ENCODE measurements at regions not wholly inside any gene's neighbourhood (a gene's known extent, or its start where the extent isn't known, plus 50 kb on each side); places are given as distances from the start of the nearest gene placed in this dataset.
"Not testable (repeated sequence)": the region's sequence is repeated elsewhere in the genome, so short reads cannot be mapped to it uniquely, and the experiment has no call there.

DNA sequence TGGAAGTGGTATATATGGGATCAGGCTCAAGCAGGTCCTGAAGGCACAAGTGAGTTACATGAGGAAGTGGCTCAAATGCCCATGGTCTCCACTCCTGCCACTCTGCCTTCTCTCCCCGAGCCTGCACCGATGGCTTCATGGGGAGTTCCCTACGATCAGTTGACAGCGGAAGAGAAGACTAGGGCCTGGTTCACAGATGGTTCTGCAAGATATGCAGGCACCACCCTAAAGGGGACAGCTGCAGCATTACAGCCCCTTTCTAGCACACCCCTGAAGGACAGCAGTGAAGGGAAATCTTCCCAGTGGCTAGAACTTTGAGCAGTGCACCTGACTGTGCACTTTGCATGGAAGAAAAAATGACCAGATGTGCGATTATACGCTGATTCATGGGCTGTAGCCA lies 95.3 kb downstream of the HOXA1 start:
- Histone ChIP-seq H3K9me3 (peaks cover 0 to 22% of the 10 kb centered on the region in 2 donors), H3K27me3 (no peaks in the 10 kb centered on the region), H3K4me1 (no peaks in the 10 kb centered on the region), H3K4me3 (no peak overlapping the region), H3K36me3 (no peaks in the 10 kb centered on the region), H3K27ac (no peak overlapping the region)
- ATAC-seq (no peak), DNase-seq (no peak)
- intact Hi-C loops (cut with DNase I), result no loop called here
- TF ChIP-seq, protein P1, sequence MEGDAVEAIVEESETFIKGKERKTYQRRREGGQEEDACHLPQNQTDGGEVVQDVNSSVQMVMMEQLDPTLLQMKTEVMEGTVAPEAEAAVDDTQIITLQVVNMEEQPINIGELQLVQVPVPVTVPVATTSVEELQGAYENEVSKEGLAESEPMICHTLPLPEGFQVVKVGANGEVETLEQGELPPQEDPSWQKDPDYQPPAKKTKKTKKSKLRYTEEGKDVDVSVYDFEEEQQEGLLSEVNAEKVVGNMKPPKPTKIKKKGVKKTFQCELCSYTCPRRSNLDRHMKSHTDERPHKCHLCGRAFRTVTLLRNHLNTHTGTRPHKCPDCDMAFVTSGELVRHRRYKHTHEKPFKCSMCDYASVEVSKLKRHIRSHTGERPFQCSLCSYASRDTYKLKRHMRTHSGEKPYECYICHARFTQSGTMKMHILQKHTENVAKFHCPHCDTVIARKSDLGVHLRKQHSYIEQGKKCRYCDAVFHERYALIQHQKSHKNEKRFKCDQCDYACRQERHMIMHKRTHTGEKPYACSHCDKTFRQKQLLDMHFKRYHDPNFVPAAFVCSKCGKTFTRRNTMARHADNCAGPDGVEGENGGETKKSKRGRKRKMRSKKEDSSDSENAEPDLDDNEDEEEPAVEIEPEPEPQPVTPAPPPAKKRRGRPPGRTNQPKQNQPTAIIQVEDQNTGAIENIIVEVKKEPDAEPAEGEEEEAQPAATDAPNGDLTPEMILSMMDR (IDR thresholded peaks at IDR 0.05), result no peak

DNA sequence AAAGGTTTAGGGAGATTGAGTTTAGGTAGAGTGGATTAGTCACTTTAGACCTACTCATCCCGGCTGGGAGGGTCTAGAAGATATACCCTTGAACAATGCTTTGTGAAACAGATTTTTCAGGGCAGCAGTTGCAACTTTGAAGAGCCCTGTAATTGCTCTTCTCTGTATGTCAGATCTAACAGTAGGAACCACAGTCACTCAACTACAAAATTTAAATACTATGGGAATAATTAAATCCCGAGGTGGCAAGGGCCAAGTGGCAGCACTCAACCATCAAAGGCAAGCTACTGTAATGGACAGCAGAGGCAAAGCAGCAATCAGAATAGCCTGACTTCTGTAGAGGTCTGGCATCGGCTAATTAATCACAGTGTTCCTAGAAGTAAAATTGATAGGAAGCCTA lies 97.5 kb downstream of the HOXA1 start:
- DNase-seq; H3K4me1 ChIP-seq; H3K27ac ChIP-seq; ATAC-seq; H3K36me3 ChIP-seq; H3K27me3 ChIP-seq; H3K4me3 ChIP-seq; intact Hi-C loops (cut with DNase I): not testable (repeated sequence)
- peaks cover 0 to 22% of the 10 kb centered on the region in 2 donors for H3K9me3 ChIP-seq

DNA sequence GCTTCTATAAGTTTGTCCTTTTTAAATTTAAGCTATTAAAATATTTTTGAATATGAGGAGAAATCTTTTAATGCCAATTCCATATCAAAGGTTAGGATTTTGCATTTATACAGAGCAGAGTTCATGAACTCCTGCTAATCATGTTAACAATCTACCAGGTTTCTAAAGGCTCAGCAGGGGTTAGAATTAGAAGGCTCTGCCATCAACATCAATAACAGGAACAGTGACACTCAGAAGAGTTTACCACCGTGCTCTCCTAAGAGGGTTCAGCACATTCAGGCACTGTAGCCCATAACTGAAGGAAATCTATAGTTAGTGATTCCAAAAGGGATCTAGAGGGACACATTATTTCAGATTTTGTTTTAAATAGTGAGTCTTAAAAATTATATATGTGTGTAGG lies 100.1 kb downstream of the HOXA1 start:
- no peaks in the 10 kb centered on the region for H3K27me3 ChIP-seq
- DNase-seq (no peak), ATAC-seq (no peak)
- no peak overlapping the region for H3K4me3 ChIP-seq
- TF ChIP-seq, protein P1 (IDR thresholded peaks at IDR 0.05), result no peak
- H3K36me3 ChIP-seq, result no peaks in the 10 kb centered on the region
- no peak overlapping the region for H3K27ac ChIP-seq
- intact Hi-C loops (cut with DNase I), result no loop called here
- no peaks in the 10 kb centered on the region for H3K4me1 ChIP-seq
- H3K9me3 ChIP-seq, result peaks cover 0 to 21% of the 10 kb centered on the region in 2 donors

- intact Hi-C loops (cut with DNase I), result no loop called here
- ATAC-seq (no peak), DNase-seq (no peak)
- Histone ChIP-seq H3K4me1 (peaks cover 0 to 5% of the 10 kb centered on the region in 2 donors), H3K27me3 (no peaks in the 10 kb centered on the region), H3K9me3 (peaks cover 0 to 16% of the 10 kb centered on the region in 2 donors), H3K4me3 (no peak overlapping the region), H3K36me3 (no peaks in the 10 kb centered on the region), H3K27ac (no peak overlapping the region)
- TF ChIP-seq, protein P1 (IDR thresholded peaks at IDR 0.05), result no peak
Observed at GRCh38 chr7:26993816-26994810, 101.7 kb downstream of the HOXA1 start.

GRCh38 chr7:26992670-26993069 lies 103.1 kb downstream of the HOXA1 start:
- DNase-seq, result no peak
- intact Hi-C loops (cut with DNase I), result no loop called here

More at GRCh38 chr7:26992670-26993069, 103.1 kb downstream of the HOXA1 start:
- Histone ChIP-seq H3K27ac (no peak overlapping the region), H3K4me1 (peaks cover 0 to 5% of the 10 kb centered on the region in 2 donors), H3K9me3 (peaks cover 0 to 2% of the 10 kb centered on the region in 2 donors), H3K27me3 (no peaks in the 10 kb centered on the region), H3K4me3 (no peak overlapping the region), H3K36me3 (no peaks in the 10 kb centered on the region)
- no peak for ATAC-seq
- TF ChIP-seq, protein P1 (IDR thresholded peaks at IDR 0.05), result no peak
